ENCODE measurements at regions not wholly inside any gene's neighbourhood (a gene's known extent, or its start where the extent isn't known, plus 50 kb on each side); places are given as distances from the start of the nearest gene placed in this dataset.
"Not testable (repeated sequence)": the region's sequence is repeated elsewhere in the genome, so short reads cannot be mapped to it uniquely, and the experiment has no call there.

GRCh38 chr15:39504808-39505207 lies 76.1 kb upstream of the THBS1 start:
- no peak for DNase-seq (ENCODE audit: low read depth)

DNA sequence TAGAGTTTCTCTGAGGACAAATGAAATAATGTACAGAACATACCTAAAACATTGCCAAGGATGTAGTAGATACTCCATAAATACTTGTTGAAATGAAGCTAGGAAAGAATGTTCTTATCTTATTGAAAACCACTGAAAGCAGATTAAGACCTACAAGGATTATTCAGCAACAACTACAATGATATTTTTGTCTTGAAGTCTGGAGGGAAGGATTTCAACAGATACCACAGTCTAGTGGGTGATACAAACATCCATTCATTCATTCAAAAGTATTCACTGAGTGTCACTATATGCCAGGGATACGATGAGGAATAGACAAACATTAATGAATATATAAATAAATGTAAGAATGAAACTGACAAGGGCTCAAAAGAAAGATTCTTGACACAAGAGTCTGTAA lies 74.7 kb upstream of the THBS1 start:
- no peak for DNase-seq (ENCODE audit: low read depth)

- no peak for DNase-seq (ENCODE audit: low read depth)
Measured at GRCh38 chr15:39508536-39508935, 72.3 kb upstream of the THBS1 start.

DNA sequence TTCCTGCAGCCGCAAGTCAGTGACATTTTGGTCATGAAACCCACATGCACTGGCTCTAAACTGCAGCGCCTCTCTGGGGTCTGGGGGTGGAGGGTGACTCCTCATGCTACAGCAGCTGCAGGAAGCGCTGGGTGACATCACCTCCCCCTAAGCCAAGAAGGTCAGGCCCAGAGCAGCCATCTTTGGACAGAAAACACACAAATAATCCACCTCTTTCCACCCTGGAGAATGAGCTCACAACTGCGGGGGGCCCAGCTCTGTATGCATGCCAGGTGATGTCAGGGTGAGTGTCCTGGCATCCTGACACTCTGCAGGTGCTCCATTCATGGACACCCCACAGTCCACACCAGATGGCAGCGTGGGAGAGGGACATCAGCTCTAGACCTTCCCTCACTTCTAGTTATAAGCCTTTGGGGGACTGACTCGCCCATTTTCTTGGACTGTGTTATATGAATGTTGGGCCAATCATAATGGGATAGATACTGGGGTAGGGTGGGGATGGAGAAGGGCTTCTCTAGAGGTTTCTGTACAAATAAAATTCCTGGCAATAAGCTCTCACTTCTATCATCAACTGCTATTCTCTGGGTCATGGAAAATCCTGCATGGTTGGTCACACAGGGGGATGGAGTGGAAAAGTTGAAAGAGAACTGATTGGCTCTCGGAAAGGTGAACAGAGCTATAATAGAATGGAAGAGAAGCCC lies 70.7 kb upstream of the THBS1 start:
- DNase-seq (ENCODE audit: low read depth) = no peak

DNA sequence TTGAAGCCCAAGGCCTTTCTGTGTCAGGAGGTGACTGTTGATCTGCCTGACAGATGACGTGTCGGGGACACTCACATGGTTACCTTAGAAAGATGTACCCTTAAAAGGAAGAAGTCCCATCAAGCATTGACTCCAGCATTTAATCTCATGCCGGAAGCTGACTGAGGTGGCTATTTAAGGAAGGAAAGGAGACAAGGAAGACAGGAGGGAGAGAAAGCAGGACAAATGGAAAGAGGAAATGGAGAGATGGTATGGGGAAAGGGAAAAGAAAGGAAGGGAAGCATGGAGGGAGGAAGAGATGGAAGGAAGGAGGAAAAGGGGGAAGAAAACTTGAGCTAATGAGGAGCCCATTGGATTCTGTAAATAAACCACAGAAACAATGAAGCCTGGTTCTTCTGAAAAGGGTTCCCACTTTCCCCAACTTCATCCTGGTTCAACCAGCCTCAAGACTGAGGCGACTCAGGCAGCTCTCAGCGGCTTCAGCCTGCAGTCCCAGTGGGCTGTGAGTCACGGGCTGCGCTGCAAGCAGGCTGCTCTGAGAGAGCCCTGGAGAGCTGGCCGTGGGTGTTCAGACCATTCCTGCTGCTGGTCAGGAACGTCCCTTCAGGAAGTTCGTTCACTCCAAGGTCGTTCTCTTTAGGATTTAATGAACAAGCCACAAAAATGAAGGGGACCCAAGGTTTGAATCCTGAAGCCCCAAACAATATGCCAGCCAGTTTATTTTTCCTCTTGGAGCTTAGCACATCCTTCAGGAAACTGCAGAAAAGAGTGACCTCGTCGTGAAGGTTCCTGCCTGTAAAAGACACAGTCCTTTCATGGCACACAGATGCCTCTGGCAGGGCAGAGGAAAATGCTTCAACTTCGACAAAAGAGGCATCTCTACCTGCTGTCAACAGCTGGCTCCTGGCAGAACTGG lies 69.6 kb upstream of the THBS1 start:
- DNase-seq (ENCODE audit: low read depth) = no peak

GRCh38 chr15:39511916-39512260 lies 69.0 kb upstream of the THBS1 start:
- no peak for DNase-seq (ENCODE audit: low read depth)

- no peak for DNase-seq (ENCODE audit: low read depth)
Measured at GRCh38 chr15:39512643-39513042, 68.2 kb upstream of the THBS1 start.

GRCh38 chr15:39513936-39514335 lies 66.9 kb upstream of the THBS1 start:
- no peak for DNase-seq (ENCODE audit: low read depth)

GRCh38 chr15:39514933-39515332 lies 65.9 kb upstream of the THBS1 start:
- no peak for DNase-seq (ENCODE audit: low read depth)

DNA sequence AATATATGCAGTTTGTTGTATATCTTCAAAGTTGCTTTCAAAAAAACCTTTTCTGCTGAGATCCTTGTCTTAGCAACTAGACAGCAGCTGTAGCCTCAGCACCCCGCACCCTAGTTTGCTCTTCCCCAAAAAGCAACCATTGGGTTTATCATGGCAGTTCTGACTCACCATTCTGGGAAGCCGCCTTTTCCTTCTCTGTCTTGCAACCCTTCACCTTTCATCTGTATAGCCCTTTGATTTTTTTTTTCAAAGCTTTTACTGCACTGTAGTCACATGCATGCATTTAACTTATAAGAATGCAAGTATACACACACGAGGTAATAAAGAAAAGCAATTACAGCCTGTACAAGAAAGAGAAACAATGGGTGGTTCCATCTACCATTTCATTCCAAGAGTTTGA lies 65.1 kb upstream of the THBS1 start:
- DNase-seq (ENCODE audit: low read depth) = no peak

- DNase-seq (ENCODE audit: low read depth) = no peak
Measured at GRCh38 chr15:39517122-39517855, 63.6 kb upstream of the THBS1 start.

DNA sequence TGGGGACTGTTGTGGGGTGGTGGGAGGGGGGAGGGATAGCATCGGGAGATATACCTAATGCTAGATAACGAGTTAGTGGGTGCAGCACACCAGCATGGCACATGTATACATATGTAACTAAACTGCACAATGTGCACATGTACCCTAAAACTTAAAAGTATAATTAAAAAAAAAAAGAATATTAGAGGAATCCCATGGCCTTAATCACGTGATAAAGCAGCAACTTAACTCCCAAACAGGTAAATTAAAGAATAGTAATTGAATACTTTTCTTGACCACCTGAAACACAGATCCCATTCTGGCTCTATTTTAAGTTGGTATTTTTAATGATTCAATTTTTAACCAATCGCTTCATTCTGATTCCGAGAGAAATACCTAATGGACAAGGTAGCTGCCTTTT lies 56.9 kb upstream of the THBS1 start:
- DNase-seq (ENCODE audit: low read depth) = not testable (repeated sequence)

DNA sequence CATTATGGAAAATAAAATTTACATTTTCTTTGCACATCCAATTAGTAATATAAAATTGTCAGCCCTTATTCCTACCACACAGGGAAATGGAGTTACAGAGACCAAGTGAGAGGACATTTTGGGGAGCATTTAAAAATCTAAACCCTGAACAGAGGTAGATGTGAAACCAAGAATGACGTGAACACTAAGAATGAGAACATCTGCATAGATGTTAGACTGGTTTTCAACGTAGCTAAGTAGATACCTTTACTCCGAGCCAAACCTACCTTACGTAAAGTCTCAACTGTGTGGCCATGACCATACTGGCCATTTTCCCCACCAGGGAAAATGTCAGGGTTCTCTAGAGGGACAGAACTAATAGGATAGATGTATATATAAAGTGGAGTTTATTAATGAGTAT lies 51.4 kb upstream of the THBS1 start:
- no peak for DNase-seq (ENCODE audit: low read depth)

DNA sequence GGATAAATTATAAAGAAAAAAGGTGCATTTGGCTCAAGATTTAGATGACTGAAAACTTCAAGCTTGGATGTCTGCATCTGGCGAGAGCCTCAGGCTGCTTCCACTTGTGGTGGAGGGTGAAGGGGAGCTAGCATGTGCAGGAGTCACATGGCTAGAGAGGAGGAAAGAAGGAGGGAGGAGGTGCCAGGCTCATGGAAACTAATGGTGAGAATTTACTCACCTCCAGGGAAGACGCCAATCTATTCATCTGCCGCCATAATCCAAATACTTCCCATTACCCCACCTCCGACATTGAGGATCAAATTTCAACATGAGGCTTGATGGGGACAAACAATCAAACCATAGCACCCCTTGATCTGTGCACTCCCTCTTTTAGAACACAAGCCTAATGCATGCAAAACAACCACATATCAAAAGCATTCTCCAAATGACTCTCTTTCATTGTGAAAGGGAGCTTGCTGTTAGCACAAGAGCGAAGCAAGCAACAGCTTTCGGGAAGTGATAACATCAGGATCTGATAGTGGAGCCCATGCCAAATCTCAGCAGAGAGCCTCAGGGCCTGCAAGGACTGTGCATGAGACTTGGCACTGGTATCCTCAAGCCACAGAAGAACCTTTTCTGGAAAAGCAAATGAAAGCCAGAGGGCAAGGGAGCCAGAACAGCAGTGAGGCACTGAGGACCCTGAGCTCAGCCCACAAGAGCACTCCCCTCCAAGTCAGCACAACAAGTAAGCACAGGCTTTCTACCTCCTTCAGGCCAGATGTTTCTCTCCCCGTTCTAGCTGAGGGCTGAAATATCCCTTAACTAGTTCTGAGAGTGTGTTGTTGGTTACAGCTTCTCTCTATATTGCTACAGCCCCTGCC lies 50.2 kb upstream of the THBS1 start:
- no peak for DNase-seq (ENCODE audit: low read depth)

Measured in activated gamma-delta T cell treated with anti-CD3 and anti-CD28 coated beads, Interleukin-2, amount 50 U/mL, for 16 hours (primary cell).